K562 (cell line): ENCODE measurements at regions not wholly inside any gene's neighbourhood (a gene's known extent, or its start where the extent isn't known, plus 50 kb on each side); places are given as distances from the start of the nearest gene placed in this dataset.
A peak's percentile ranks its signal among the peaks of the same experiment; 100 is the strongest.

Experiments used
- BCL6 ChIP-seq: fragments of 250-450 bp; sonication (Bioruptor Pico); IDR thresholded peaks from 2 replicates; pipeline ENCODE4 v1.4.0; 2020
- BDP1 ChIP-seq: IDR thresholded peaks from 3 replicates; pipeline ENCODE4 v1.6.1; 2011; ENCODE audit not compliant: insufficient read length, insufficient read depth
- CHD4 ChIP-seq: fragments of 200-600 bp; sonication (generic); IDR thresholded peaks from 3 replicates; pipeline ENCODE4 v1.6.1; 2012; ENCODE audit warnings: low read depth, mild to moderate bottlenecking, mixed read lengths, low read length, inconsistent platforms; ENCODE audit not compliant: insufficient read depth, insufficient replicate concordance, poor library complexity, severe bottlenecking
- ETV1 ChIP-seq: fragments of 450-650 bp; conservative IDR thresholded peaks from 2 replicates; pipeline ENCODE4 v1.6.1; 2016; ENCODE audit warnings: missing genetic modification characterization, control low read depth, low read depth, missing compliant biosample characterization
- FOXK1 ChIP-seq: sonication (generic); formaldehyde crosslinking; IDR thresholded peaks from 2 replicates; pipeline ENCODE4 v1.8.0; 2022; ENCODE audit warnings: missing genetic modification reagents, mild to moderate bottlenecking, borderline replicate concordance
- MAFG ChIP-seq: fragments of 450-650 bp; conservative IDR thresholded peaks from 2 replicates; pipeline ENCODE4 v1.6.1; 2016; ENCODE audit warnings: missing genetic modification characterization, missing compliant biosample characterization
- MED1 ChIP-seq: sonication (generic); formaldehyde crosslinking; IDR thresholded peaks from 2 replicates; pipeline ENCODE4 v1.8.1; 2023; ENCODE audit warnings: missing genetic modification reagents, borderline replicate concordance
- MTA1 ChIP-seq: fragments of 450-650 bp; IDR thresholded peaks from 2 replicates; pipeline ENCODE4 v1.6.1; 2017; ENCODE audit warnings: borderline replicate concordance
- NFATC3 ChIP-seq: fragments of 450-650 bp; IDR thresholded peaks from 2 replicates; pipeline ENCODE4 v1.6.1; 2017; ENCODE audit warnings: mild to moderate bottlenecking
- PHB ChIP-seq: fragments of 250-450 bp; sonication (Bioruptor Pico); IDR thresholded peaks from 2 replicates; pipeline ENCODE4 v1.5.0; 2021
- PURB ChIP-seq: sonication (generic); formaldehyde crosslinking; IDR thresholded peaks from 2 replicates; pipeline ENCODE4 v1.9.0; 2021; ENCODE audit warnings: low read depth, mild to moderate bottlenecking, missing genetic modification reagents
- SNRNP70 ChIP-seq: fragments of 200-400 bp; formaldehyde crosslinking; optimal IDR thresholded peaks from 2 replicates; pipeline ENCODE3; 2017; ENCODE audit warnings: low read depth, low read length
- ZNF217 ChIP-seq: sonication (generic); formaldehyde crosslinking; IDR thresholded peaks from 2 replicates; pipeline ENCODE4 v1.8.0; 2022; ENCODE audit warnings: mild to moderate bottlenecking, missing genetic modification reagents
- ZNF384 ChIP-seq: IDR thresholded peaks from 2 replicates; pipeline ENCODE4 v1.6.1; 2012; ENCODE audit warnings: low read depth, low read length, improper control_type of control experiment
- ZNF41 ChIP-seq: fragments of 250-450 bp; sonication (Bioruptor Pico); conservative IDR thresholded peaks from 2 replicates; pipeline ENCODE4 v1.4.0; 2020; ENCODE audit warnings: mild to moderate bottlenecking
- ZNF583 ChIP-seq: fragments of 250-450 bp; sonication (Bioruptor Pico); IDR thresholded peaks from 2 replicates; pipeline ENCODE4 v1.4.0; 2020
- TF ChIP-seq, protein P1 (sequence below): sonication (generic); formaldehyde crosslinking; IDR thresholded peaks from 2 replicates; pipeline ENCODE4 v1.8.0; 2023; ENCODE audit warnings: missing genetic modification reagents, mild to moderate bottlenecking, borderline replicate concordance
- TF ChIP-seq, protein P2 (sequence below), 2 experiments: IDR thresholded peaks; 2 replicates each; pipeline ENCODE4 v1.6.1; 2011; ENCODE audit warnings: borderline replicate concordance in 1 of 2, control low read depth in 1 of 2, low read depth in 1 of 2, low read length in 1 of 2, mild to moderate bottlenecking in 1 of 2, mixed read lengths in 1 of 2, moderate library complexity in 1 of 2; ENCODE audit not compliant: insufficient read depth in 1 of 2, insufficient read length in 1 of 2, poor library complexity in 1 of 2, severe bottlenecking in 1 of 2; ENCODE audit errors: extremely low read depth in 1 of 2
- TF ChIP-seq, protein P3 (sequence below): fragments of 250-450 bp; sonication (Bioruptor Pico); IDR thresholded peaks from 2 replicates; pipeline ENCODE4 v1.4.0; 2020

DNA sequence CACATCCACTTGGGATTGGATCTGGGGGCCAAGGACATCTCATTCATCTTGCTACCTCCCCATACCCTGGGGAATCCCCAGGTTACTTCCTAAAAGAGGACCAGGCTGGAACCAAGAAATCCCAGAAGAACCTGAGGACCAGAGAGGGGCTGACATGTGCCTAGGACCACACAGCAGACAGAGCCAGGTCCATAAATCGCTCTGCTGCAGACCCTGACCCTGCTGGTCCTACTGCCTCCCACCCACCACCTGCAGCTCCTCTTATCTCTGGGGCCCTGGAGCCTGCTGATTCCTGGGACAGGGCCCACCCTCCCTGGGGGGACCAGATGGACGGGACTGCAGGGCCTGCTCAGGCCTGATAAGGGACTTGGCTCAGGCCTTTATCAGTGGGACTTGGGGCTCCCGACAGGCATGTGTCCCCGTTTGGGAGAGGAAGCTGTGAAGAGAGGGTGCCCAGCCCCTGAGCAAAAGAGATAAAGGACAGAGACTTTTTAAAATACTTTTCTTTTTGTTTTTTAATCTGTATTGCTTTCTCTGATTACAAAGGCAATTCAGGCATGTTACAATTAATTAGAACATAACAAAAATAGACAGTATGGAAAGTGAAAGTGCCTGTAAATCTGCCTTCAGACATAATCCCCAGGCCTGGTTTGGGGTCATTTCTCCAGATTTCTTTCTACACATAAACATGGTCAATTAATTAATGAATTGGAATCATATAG, 101.3 kb upstream of the LARP1 start (continued):
- TF ChIP-seq, protein P1, sequence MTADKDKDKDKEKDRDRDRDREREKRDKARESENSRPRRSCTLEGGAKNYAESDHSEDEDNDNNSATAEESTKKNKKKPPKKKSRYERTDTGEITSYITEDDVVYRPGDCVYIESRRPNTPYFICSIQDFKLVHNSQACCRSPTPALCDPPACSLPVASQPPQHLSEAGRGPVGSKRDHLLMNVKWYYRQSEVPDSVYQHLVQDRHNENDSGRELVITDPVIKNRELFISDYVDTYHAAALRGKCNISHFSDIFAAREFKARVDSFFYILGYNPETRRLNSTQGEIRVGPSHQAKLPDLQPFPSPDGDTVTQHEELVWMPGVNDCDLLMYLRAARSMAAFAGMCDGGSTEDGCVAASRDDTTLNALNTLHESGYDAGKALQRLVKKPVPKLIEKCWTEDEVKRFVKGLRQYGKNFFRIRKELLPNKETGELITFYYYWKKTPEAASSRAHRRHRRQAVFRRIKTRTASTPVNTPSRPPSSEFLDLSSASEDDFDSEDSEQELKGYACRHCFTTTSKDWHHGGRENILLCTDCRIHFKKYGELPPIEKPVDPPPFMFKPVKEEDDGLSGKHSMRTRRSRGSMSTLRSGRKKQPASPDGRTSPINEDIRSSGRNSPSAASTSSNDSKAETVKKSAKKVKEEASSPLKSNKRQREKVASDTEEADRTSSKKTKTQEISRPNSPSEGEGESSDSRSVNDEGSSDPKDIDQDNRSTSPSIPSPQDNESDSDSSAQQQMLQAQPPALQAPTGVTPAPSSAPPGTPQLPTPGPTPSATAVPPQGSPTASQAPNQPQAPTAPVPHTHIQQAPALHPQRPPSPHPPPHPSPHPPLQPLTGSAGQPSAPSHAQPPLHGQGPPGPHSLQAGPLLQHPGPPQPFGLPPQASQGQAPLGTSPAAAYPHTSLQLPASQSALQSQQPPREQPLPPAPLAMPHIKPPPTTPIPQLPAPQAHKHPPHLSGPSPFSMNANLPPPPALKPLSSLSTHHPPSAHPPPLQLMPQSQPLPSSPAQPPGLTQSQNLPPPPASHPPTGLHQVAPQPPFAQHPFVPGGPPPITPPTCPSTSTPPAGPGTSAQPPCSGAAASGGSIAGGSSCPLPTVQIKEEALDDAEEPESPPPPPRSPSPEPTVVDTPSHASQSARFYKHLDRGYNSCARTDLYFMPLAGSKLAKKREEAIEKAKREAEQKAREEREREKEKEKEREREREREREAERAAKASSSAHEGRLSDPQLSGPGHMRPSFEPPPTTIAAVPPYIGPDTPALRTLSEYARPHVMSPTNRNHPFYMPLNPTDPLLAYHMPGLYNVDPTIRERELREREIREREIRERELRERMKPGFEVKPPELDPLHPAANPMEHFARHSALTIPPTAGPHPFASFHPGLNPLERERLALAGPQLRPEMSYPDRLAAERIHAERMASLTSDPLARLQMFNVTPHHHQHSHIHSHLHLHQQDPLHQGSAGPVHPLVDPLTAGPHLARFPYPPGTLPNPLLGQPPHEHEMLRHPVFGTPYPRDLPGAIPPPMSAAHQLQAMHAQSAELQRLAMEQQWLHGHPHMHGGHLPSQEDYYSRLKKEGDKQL (CRISPR knock-in tag), result peak; percentile 94; the same call in 1 of the 2 replicates
- TF ChIP-seq PHB (CRISPR knock-in tag), result no peak
- peak; percentile 25; the same call in 1 of the 2 replicates for TF ChIP-seq MAFG (tag)
- TF ChIP-seq ZNF217 (CRISPR knock-in tag), result no peak
- TF ChIP-seq BCL6, result peak; percentile 95
- peak; percentile 59 for TF ChIP-seq ZNF384
- no peak for TF ChIP-seq PURB
- TF ChIP-seq ZNF41 (CRISPR knock-in tag), result peak; percentile 96
- peak; percentile 96 for TF ChIP-seq MTA1
- peak; percentile 98 for TF ChIP-seq ZNF583 (CRISPR knock-in tag)
- TF ChIP-seq MED1 (CRISPR knock-in tag), result no peak
- TF ChIP-seq CHD4, result no peak
- TF ChIP-seq BDP1, result no peak
- no peak for TF ChIP-seq SNRNP70
- TF ChIP-seq, protein P2, sequence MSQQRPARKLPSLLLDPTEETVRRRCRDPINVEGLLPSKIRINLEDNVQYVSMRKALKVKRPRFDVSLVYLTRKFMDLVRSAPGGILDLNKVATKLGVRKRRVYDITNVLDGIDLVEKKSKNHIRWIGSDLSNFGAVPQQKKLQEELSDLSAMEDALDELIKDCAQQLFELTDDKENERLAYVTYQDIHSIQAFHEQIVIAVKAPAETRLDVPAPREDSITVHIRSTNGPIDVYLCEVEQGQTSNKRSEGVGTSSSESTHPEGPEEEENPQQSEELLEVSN (IDR thresholded peaks at IDR 0.05; ENCODE audit: borderline replicate concordance in 1 of 2, extremely low read depth in 1 of 2, insufficient read depth in 1 of 2, insufficient read length in 1 of 2, low read depth in 1 of 2, low read length in 1 of 2, poor library complexity in 1 of 2, severe bottlenecking in 1 of 2), result peak; percentile 31 to 80
- no peak for TF ChIP-seq FOXK1
- peak; percentile 92 for TF ChIP-seq ETV1
- peak; percentile 85; the same call in 1 of the 2 replicates for TF ChIP-seq NFATC3
- TF ChIP-seq, protein P3, sequence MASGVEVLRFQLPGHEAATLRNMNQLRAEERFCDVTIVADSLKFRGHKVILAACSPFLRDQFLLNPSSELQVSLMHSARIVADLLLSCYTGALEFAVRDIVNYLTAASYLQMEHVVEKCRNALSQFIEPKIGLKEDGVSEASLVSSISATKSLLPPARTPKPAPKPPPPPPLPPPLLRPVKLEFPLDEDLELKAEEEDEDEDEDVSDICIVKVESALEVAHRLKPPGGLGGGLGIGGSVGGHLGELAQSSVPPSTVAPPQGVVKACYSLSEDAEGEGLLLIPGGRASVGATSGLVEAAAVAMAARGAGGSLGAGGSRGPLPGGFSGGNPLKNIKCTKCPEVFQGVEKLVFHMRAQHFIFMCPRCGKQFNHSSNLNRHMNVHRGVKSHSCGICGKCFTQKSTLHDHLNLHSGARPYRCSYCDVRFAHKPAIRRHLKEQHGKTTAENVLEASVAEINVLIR (CRISPR knock-in tag), result peak; percentile 82
